C4-2B (cell line): ENCODE measurements at regions not wholly inside any gene's neighbourhood (a gene's known extent, or its start where the extent isn't known, plus 50 kb on each side); places are given as distances from the start of the nearest gene placed in this dataset.

Experiments used
- ZFX ChIP-seq: fragments of 450-650 bp; IDR thresholded peaks from 2 replicates; pipeline ENCODE4 v1.6.1; 2017
- TF ChIP-seq, protein P1 (sequence below): fragments of 450-650 bp; conservative IDR thresholded peaks from 2 replicates; pipeline ENCODE4 v1.5.1; 2017; ENCODE audit warnings: mild to moderate bottlenecking

DNA sequence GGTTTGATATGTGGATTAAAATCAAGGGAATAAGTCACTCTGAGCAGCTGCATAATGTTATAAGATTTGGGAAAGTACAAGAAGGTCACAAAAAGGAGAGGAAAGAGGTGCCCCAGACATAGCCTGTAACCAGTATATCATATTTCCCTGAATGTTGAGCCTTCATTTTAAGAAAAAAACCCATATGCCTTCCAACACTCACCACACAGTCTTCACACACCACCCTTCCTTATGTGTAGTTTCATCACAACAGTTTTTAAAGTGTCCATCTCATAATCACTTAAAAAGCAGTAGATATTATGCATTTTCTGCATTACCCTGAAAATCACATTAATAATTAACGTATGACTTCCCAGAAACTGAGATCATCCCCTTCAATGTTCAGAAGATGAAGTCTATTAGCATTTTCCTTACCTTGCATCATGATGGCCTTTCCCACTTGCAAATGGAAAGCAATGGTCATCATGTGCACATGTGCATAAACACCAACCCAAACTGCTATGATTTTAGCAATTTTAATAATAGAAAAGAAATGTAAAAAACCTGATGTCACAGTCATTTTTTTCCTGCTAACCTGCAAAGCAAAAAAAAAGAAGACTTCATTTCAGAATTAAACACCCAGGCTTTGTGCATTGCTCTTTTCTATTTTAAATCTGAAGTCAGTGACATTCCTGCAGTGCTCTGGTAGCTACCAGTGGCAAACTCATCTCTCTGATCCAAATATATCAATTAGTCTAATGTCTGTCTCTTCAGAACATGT lies 465.0 kb downstream of the SUCLG1 start:
- TF ChIP-seq, protein P1, sequence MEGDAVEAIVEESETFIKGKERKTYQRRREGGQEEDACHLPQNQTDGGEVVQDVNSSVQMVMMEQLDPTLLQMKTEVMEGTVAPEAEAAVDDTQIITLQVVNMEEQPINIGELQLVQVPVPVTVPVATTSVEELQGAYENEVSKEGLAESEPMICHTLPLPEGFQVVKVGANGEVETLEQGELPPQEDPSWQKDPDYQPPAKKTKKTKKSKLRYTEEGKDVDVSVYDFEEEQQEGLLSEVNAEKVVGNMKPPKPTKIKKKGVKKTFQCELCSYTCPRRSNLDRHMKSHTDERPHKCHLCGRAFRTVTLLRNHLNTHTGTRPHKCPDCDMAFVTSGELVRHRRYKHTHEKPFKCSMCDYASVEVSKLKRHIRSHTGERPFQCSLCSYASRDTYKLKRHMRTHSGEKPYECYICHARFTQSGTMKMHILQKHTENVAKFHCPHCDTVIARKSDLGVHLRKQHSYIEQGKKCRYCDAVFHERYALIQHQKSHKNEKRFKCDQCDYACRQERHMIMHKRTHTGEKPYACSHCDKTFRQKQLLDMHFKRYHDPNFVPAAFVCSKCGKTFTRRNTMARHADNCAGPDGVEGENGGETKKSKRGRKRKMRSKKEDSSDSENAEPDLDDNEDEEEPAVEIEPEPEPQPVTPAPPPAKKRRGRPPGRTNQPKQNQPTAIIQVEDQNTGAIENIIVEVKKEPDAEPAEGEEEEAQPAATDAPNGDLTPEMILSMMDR = no peak
- no peak for TF ChIP-seq ZFX
